ENCODE measurements at regions not wholly inside any gene's neighbourhood (a gene's known extent, or its start where the extent isn't known, plus 50 kb on each side); places are given as distances from the start of the nearest gene placed in this dataset.

DNA sequence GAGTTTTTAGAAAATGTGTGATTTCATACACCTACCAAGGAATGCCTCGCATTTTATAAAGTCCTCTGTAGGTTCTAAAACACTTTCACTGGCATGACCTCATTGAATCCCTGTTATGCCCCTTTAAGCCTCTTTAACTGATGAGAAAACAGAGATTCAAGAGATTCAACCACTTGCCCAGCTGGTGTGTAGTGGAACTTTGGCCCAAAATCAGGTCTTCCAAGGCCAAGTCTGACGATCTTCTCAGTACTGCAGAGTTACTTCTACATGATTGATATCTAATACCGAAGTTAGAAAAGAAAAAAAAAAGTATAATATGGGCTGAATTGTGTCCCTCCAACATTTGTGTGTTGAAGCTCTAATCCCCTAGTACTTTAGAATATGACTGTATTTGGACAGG is 202.0 kb downstream of the WDR11 start:
- H3K27me3 Mint-ChIP-seq (ENCODE audit: unreplicated experiment): no peaks in the 10 kb centered on the region
- no peak for DNase-seq (ENCODE audit: extremely low spot score, unreplicated experiment)
- H3K36me3 Mint-ChIP-seq (ENCODE audit: unreplicated experiment): no peaks in the 10 kb centered on the region

GRCh38 chr10:121054874-121055273 is 203.7 kb downstream of the WDR11 start:
- no peaks in the 10 kb centered on the region for H3K36me3 Mint-ChIP-seq (ENCODE audit: unreplicated experiment)
- H3K27me3 Mint-ChIP-seq (ENCODE audit: unreplicated experiment): no peaks in the 10 kb centered on the region
- peaks cover 5% of the 10 kb centered on the region for H3K9me3 Mint-ChIP-seq (ENCODE audit: unreplicated experiment)
- TF ChIP-seq CTCF (IDR thresholded peaks at IDR 0.05): no peak
- H3K4me3 Mint-ChIP-seq (ENCODE audit: unreplicated experiment): no peak overlapping the region
- peaks cover 5% of the 10 kb centered on the region for H3K4me1 Mint-ChIP-seq (ENCODE audit: unreplicated experiment)
- no peak for DNase-seq (ENCODE audit: extremely low spot score, unreplicated experiment)
- H3K27ac Mint-ChIP-seq (ENCODE audit: unreplicated experiment): no peak overlapping the region

More for the DNA sequence above, 202.0 kb downstream of the WDR11 start:
- H3K4me3 Mint-ChIP-seq (ENCODE audit: unreplicated experiment): no peak overlapping the region
- H3K27ac Mint-ChIP-seq (ENCODE audit: unreplicated experiment): no peak overlapping the region
- peaks cover 5% of the 10 kb centered on the region for H3K4me1 Mint-ChIP-seq (ENCODE audit: unreplicated experiment)
- peaks cover 5% of the 10 kb centered on the region for H3K9me3 Mint-ChIP-seq (ENCODE audit: unreplicated experiment)
- TF ChIP-seq CTCF (IDR thresholded peaks at IDR 0.05): no peak

- Mint-ChIP-seq H3K27me3 (ENCODE audit: unreplicated experiment) (no peaks in the 10 kb centered on the region), H3K4me3 (ENCODE audit: unreplicated experiment) (no peak overlapping the region), H3K27ac (ENCODE audit: unreplicated experiment) (no peak overlapping the region), H3K9me3 (ENCODE audit: unreplicated experiment) (no peaks in the 10 kb centered on the region), H3K36me3 (ENCODE audit: unreplicated experiment) (no peaks in the 10 kb centered on the region), H3K4me1 (ENCODE audit: unreplicated experiment) (peaks cover 3% of the 10 kb centered on the region)
- no peak for TF ChIP-seq CTCF (IDR thresholded peaks at IDR 0.05)
- no peak for DNase-seq (ENCODE audit: extremely low spot score, unreplicated experiment)
Observed at GRCh38 chr10:121057269-121057668, 206.1 kb downstream of the WDR11 start.

GRCh38 chr10:121058082-121058481 is 206.9 kb downstream of the WDR11 start:
- H3K27me3 Mint-ChIP-seq (ENCODE audit: unreplicated experiment): no peaks in the 10 kb centered on the region
- H3K27ac Mint-ChIP-seq (ENCODE audit: unreplicated experiment): no peak overlapping the region
- H3K36me3 Mint-ChIP-seq (ENCODE audit: unreplicated experiment): no peaks in the 10 kb centered on the region
- no peak for DNase-seq (ENCODE audit: extremely low spot score, unreplicated experiment)
- no peaks in the 10 kb centered on the region for H3K9me3 Mint-ChIP-seq (ENCODE audit: unreplicated experiment)
- peaks cover 3% of the 10 kb centered on the region for H3K4me1 Mint-ChIP-seq (ENCODE audit: unreplicated experiment)
- H3K4me3 Mint-ChIP-seq (ENCODE audit: unreplicated experiment): no peak overlapping the region
- no peak for TF ChIP-seq CTCF (IDR thresholded peaks at IDR 0.05)

DNA sequence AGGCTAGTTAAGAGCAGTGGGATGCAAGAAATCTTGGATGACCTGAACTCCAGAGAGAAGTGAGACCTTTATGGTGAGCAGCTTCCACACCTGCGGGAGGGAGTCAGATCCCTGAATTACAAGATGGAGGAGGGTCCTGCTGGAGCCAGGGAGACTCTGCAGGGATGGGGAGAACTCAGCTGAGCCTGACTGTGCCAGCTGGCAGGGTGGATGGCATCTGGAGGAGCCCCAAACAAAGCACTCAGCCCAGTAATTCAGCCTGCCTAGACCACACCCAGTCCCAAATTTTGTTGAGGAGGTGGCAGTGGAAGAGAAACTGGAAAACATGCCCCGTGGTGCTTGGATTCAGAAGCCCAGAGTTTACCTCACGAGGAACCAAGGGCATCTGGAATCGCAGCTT is 208.2 kb downstream of the WDR11 start:
- H3K9me3 Mint-ChIP-seq (ENCODE audit: unreplicated experiment): no peaks in the 10 kb centered on the region
- no peak for DNase-seq (ENCODE audit: extremely low spot score, unreplicated experiment)
- peaks cover 2% of the 10 kb centered on the region for H3K27me3 Mint-ChIP-seq (ENCODE audit: unreplicated experiment)
- peaks cover 3% of the 10 kb centered on the region for H3K4me1 Mint-ChIP-seq (ENCODE audit: unreplicated experiment)
- no peaks in the 10 kb centered on the region for H3K36me3 Mint-ChIP-seq (ENCODE audit: unreplicated experiment)
- no peak overlapping the region for H3K27ac Mint-ChIP-seq (ENCODE audit: unreplicated experiment)
- no peak overlapping the region for H3K4me3 Mint-ChIP-seq (ENCODE audit: unreplicated experiment)
- no peak for TF ChIP-seq CTCF (IDR thresholded peaks at IDR 0.05)
